GM23338 (cell line): ENCODE measurements at regions not wholly inside any gene's neighbourhood (a gene's known extent, or its start where the extent isn't known, plus 50 kb on each side); places are given as distances from the start of the nearest gene placed in this dataset.
A peak's percentile ranks its signal among the peaks of the same experiment; 100 is the strongest.

ENCODE experiments used
- ATAC-seq: fragments of 200-7000 bp; cut with Tn5 transposase; 3 replicates; pipeline ENCODE4 v1.9.1; 2020
- DNase-seq: peaks from one replicate; pipeline ENCODE4 v3.0.0-alpha.2; 2015; ENCODE audit warnings: low spot score
- H2AFZ ChIP-seq: fragments of 200-600 bp; sonication (generic); 2 replicates; pipeline ENCODE4 v1.8.0; 2016; ENCODE audit warnings: antibody characterized with exemption, mild to moderate bottlenecking, moderate library complexity
- H3F3A ChIP-seq: fragments of 200-600 bp; sonication (generic); replicated peaks from 2 replicates; pipeline ENCODE4 v1.8.0; 2017; ENCODE audit warnings: antibody characterized with exemption, mixed run types, low read depth
- H3K27ac ChIP-seq: fragments of 200-600 bp; sonication (generic); 2 replicates; pipeline ENCODE4 v1.6.1; 2016; ENCODE audit warnings: low read depth
- H3K27me3 ChIP-seq: fragments of 200-600 bp; sonication (generic); 2 replicates; pipeline ENCODE4 v1.8.0; 2016; ENCODE audit warnings: mild to moderate bottlenecking, mixed run types, moderate library complexity; ENCODE audit not compliant: insufficient read depth
- H3K36me3 ChIP-seq: fragments of 200-600 bp; sonication (generic); 2 replicates; pipeline ENCODE4 v1.8.0; 2016; ENCODE audit warnings: mild to moderate bottlenecking; ENCODE audit not compliant: insufficient read depth
- H3K4me1 ChIP-seq: fragments of 200-600 bp; sonication (generic); 2 replicates; pipeline ENCODE4 v1.8.0; 2016; ENCODE audit warnings: mild to moderate bottlenecking, moderate library complexity; ENCODE audit not compliant: insufficient read depth
- H3K4me2 ChIP-seq: fragments of 200-600 bp; sonication (generic); 2 replicates; pipeline ENCODE4 v1.7.1; 2017; ENCODE audit warnings: mixed run types
- H3K4me3 ChIP-seq: fragments of 200-600 bp; sonication (generic); 2 replicates; pipeline ENCODE4 v1.6.1; 2016; ENCODE audit warnings: mixed run types
- H3K79me2 ChIP-seq: fragments of 200-600 bp; sonication (generic); replicated peaks from 2 replicates; pipeline ENCODE4 v1.8.0; 2017; ENCODE audit warnings: mild to moderate bottlenecking; ENCODE audit not compliant: insufficient read depth
- H3K9me2 ChIP-seq: fragments of 200-600 bp; sonication (generic); 2 replicates; pipeline ENCODE4 v1.8.0; 2017; ENCODE audit not compliant: insufficient read depth
- H4K20me1 ChIP-seq: fragments of 200-600 bp; sonication (generic); replicated peaks from 2 replicates; pipeline ENCODE4 v1.8.0; 2017; ENCODE audit warnings: mild to moderate bottlenecking; ENCODE audit not compliant: insufficient read depth
- H3K27ac Mint-ChIP-seq: 2 replicates; pipeline ENCODE4 v1.8.0; 2020; ENCODE audit warnings: inconsistent platforms, mild to moderate bottlenecking, moderate library complexity, mixed read lengths
- H3K27me3 Mint-ChIP-seq: 3 replicates; pipeline ENCODE4 v1.8.0; 2022; ENCODE audit warnings: low read depth, mild to moderate bottlenecking, moderate library complexity, mixed read lengths, inconsistent platforms; ENCODE audit not compliant: insufficient read depth, poor library complexity
- H3K36me3 Mint-ChIP-seq: 3 replicates; pipeline ENCODE4 v1.8.0; 2021; ENCODE audit warnings: low read depth, mild to moderate bottlenecking, inconsistent platforms, moderate library complexity, mixed read lengths
- H3K4me1 Mint-ChIP-seq: 3 replicates; pipeline ENCODE4 v1.8.0; 2020; ENCODE audit warnings: mild to moderate bottlenecking, inconsistent platforms, mixed read lengths
- H3K4me3 Mint-ChIP-seq: 3 replicates; pipeline ENCODE4 v1.8.0; 2021; ENCODE audit warnings: moderate library complexity, mild to moderate bottlenecking, inconsistent platforms, mixed read lengths
- H3K9me3 Mint-ChIP-seq: 3 replicates; pipeline ENCODE4 v1.8.0; 2020; ENCODE audit warnings: moderate library complexity, mild to moderate bottlenecking, inconsistent platforms, mixed read lengths
- CREB1 ChIP-seq: fragments of 250-450 bp; sonication (Bioruptor Pico); IDR thresholded peaks from 2 replicates; pipeline ENCODE4 v1.5.0; 2020; ENCODE audit warnings: low read depth, mild to moderate bottlenecking, moderate library complexity
- EZH2 ChIP-seq: fragments of 200-600 bp; sonication (generic); IDR thresholded peaks from one replicate; pipeline ENCODE4 v1.8.0; 2017; ENCODE audit warnings: antibody characterized with exemption, mild to moderate bottlenecking, low read depth; ENCODE audit not compliant: unreplicated experiment
- EZH2phosphoT487 ChIP-seq: fragments of 200-600 bp; sonication (generic); IDR thresholded peaks from one replicate; pipeline ENCODE4 v1.8.1; 2018; ENCODE audit warnings: antibody characterized with exemption; ENCODE audit not compliant: unreplicated experiment
- JUNB ChIP-seq: IDR thresholded peaks from one replicate; pipeline ENCODE4 v1.6.1; 2016; ENCODE audit warnings: antibody characterized with exemption; ENCODE audit not compliant: unreplicated experiment
- NANOG ChIP-seq: IDR thresholded peaks from 2 replicates; pipeline ENCODE4 v1.6.1; 2016; ENCODE audit warnings: antibody characterized with exemption, borderline replicate concordance
- POLR2AphosphoS5 ChIP-seq: IDR thresholded peaks from 2 replicates; pipeline ENCODE4 v1.6.1; 2016; ENCODE audit warnings: antibody characterized with exemption, low read depth
- STAT1 ChIP-seq: IDR thresholded peaks from one replicate; pipeline ENCODE4 v1.6.1; 2016; ENCODE audit warnings: antibody characterized with exemption; ENCODE audit not compliant: unreplicated experiment
- ZNF114 ChIP-seq: fragments of 250-450 bp; sonication (Bioruptor Pico); IDR thresholded peaks from 2 replicates; pipeline ENCODE4 v1.5.0; 2020; ENCODE audit warnings: mild to moderate bottlenecking, moderate library complexity
- ZNF331 ChIP-seq: fragments of 250-450 bp; sonication (Bioruptor Pico); IDR thresholded peaks from 2 replicates; pipeline ENCODE4 v1.5.0; 2020; ENCODE audit warnings: low read depth, mild to moderate bottlenecking, moderate library complexity
- TF ChIP-seq, protein P1 (sequence below), 2 experiments: fragments of 200-600 bp in 1 of 2; sonication (generic) in 1 of 2; conservative IDR thresholded peaks; 2 replicates each; pipeline versions ENCODE4 v1.5.1 to v1.6.1; 2016 to 2017; ENCODE audit warnings: antibody characterized with exemption in 2 of 2, low read depth in 2 of 2, mild to moderate bottlenecking in 2 of 2, moderate library complexity in 1 of 2
- TF ChIP-seq, protein P2 (sequence below): IDR thresholded peaks from one replicate; pipeline ENCODE4 v1.6.1; 2018; ENCODE audit warnings: antibody characterized with exemption; ENCODE audit not compliant: unreplicated experiment
- TF ChIP-seq, protein P3 (sequence below): IDR thresholded peaks from 2 replicates; pipeline ENCODE4 v1.6.1; 2016; ENCODE audit warnings: antibody characterized with exemption
- TF ChIP-seq, protein P4 (sequence below): fragments of 250-450 bp; sonication (Bioruptor Pico); IDR thresholded peaks from 2 replicates; pipeline ENCODE4 v1.5.0; 2020; ENCODE audit warnings: mild to moderate bottlenecking, moderate library complexity

DNA sequence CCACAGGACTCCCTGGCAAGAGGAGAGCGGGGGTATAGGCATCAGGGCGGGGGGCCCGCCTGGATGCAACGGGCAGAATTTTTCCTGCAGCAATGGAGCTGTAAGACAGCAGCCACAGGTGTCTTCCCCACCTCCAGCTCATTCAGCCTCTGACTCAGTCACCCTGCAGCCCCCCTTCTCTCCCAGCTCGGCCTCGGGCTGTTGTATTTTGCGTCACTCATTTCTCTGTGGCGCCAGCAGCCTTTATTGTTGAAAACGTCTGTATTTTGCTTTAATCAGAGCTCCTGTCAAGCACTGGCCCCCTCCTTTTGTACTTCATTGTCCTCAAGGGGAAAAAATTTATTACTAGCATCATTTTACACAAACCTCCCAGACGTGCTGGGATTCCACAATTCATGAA, 117.7 kb downstream of the WSCD1 start:
- Histone ChIP-seq H2AFZ (peak overlapping the region; percentile 94), H3K36me3 (no peaks in the 10 kb centered on the region; the same call in 1 of the 2 replicates), H4K20me1 (no peaks in the 10 kb centered on the region), H3K4me2 (no peak overlapping the region), H3K9me2 (no peaks in the 10 kb centered on the region), H3K27me3 (no peaks in the 10 kb centered on the region), H3K79me2 (no peaks in the 10 kb centered on the region), H3K4me3 (no peak overlapping the region), H3K27ac (no peak overlapping the region), H3F3A (no peaks in the 10 kb centered on the region), H3K4me1 (no peaks in the 10 kb centered on the region)
- peaks cover 3% of the 10 kb centered on the region for H3K27me3 Mint-ChIP-seq
- peaks cover 3% of the 10 kb centered on the region; the same call in 1 of the 3 replicates for H3K4me1 Mint-ChIP-seq
- TF ChIP-seq EZH2phosphoT487 (no peak), STAT1 (no peak), NANOG (no peak), CREB1 (CRISPR knock-in tag) (no peak), ZNF114 (CRISPR knock-in tag) (no peak), POLR2AphosphoS5 (no peak), ZNF331 (no peak), EZH2 (no peak), JUNB (no peak)
- TF ChIP-seq, protein P1, sequence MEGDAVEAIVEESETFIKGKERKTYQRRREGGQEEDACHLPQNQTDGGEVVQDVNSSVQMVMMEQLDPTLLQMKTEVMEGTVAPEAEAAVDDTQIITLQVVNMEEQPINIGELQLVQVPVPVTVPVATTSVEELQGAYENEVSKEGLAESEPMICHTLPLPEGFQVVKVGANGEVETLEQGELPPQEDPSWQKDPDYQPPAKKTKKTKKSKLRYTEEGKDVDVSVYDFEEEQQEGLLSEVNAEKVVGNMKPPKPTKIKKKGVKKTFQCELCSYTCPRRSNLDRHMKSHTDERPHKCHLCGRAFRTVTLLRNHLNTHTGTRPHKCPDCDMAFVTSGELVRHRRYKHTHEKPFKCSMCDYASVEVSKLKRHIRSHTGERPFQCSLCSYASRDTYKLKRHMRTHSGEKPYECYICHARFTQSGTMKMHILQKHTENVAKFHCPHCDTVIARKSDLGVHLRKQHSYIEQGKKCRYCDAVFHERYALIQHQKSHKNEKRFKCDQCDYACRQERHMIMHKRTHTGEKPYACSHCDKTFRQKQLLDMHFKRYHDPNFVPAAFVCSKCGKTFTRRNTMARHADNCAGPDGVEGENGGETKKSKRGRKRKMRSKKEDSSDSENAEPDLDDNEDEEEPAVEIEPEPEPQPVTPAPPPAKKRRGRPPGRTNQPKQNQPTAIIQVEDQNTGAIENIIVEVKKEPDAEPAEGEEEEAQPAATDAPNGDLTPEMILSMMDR (conservative IDR thresholded peaks at IDR 0.05; ENCODE audit: low read depth in 2 of 2) = no peak
- TF ChIP-seq, protein P2, sequence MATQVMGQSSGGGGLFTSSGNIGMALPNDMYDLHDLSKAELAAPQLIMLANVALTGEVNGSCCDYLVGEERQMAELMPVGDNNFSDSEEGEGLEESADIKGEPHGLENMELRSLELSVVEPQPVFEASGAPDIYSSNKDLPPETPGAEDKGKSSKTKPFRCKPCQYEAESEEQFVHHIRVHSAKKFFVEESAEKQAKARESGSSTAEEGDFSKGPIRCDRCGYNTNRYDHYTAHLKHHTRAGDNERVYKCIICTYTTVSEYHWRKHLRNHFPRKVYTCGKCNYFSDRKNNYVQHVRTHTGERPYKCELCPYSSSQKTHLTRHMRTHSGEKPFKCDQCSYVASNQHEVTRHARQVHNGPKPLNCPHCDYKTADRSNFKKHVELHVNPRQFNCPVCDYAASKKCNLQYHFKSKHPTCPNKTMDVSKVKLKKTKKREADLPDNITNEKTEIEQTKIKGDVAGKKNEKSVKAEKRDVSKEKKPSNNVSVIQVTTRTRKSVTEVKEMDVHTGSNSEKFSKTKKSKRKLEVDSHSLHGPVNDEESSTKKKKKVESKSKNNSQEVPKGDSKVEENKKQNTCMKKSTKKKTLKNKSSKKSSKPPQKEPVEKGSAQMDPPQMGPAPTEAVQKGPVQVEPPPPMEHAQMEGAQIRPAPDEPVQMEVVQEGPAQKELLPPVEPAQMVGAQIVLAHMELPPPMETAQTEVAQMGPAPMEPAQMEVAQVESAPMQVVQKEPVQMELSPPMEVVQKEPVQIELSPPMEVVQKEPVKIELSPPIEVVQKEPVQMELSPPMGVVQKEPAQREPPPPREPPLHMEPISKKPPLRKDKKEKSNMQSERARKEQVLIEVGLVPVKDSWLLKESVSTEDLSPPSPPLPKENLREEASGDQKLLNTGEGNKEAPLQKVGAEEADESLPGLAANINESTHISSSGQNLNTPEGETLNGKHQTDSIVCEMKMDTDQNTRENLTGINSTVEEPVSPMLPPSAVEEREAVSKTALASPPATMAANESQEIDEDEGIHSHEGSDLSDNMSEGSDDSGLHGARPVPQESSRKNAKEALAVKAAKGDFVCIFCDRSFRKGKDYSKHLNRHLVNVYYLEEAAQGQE = no peak
- TF ChIP-seq, protein P3, sequence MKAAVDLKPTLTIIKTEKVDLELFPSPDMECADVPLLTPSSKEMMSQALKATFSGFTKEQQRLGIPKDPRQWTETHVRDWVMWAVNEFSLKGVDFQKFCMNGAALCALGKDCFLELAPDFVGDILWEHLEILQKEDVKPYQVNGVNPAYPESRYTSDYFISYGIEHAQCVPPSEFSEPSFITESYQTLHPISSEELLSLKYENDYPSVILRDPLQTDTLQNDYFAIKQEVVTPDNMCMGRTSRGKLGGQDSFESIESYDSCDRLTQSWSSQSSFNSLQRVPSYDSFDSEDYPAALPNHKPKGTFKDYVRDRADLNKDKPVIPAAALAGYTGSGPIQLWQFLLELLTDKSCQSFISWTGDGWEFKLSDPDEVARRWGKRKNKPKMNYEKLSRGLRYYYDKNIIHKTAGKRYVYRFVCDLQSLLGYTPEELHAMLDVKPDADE = no peak
- TF ChIP-seq, protein P4, sequence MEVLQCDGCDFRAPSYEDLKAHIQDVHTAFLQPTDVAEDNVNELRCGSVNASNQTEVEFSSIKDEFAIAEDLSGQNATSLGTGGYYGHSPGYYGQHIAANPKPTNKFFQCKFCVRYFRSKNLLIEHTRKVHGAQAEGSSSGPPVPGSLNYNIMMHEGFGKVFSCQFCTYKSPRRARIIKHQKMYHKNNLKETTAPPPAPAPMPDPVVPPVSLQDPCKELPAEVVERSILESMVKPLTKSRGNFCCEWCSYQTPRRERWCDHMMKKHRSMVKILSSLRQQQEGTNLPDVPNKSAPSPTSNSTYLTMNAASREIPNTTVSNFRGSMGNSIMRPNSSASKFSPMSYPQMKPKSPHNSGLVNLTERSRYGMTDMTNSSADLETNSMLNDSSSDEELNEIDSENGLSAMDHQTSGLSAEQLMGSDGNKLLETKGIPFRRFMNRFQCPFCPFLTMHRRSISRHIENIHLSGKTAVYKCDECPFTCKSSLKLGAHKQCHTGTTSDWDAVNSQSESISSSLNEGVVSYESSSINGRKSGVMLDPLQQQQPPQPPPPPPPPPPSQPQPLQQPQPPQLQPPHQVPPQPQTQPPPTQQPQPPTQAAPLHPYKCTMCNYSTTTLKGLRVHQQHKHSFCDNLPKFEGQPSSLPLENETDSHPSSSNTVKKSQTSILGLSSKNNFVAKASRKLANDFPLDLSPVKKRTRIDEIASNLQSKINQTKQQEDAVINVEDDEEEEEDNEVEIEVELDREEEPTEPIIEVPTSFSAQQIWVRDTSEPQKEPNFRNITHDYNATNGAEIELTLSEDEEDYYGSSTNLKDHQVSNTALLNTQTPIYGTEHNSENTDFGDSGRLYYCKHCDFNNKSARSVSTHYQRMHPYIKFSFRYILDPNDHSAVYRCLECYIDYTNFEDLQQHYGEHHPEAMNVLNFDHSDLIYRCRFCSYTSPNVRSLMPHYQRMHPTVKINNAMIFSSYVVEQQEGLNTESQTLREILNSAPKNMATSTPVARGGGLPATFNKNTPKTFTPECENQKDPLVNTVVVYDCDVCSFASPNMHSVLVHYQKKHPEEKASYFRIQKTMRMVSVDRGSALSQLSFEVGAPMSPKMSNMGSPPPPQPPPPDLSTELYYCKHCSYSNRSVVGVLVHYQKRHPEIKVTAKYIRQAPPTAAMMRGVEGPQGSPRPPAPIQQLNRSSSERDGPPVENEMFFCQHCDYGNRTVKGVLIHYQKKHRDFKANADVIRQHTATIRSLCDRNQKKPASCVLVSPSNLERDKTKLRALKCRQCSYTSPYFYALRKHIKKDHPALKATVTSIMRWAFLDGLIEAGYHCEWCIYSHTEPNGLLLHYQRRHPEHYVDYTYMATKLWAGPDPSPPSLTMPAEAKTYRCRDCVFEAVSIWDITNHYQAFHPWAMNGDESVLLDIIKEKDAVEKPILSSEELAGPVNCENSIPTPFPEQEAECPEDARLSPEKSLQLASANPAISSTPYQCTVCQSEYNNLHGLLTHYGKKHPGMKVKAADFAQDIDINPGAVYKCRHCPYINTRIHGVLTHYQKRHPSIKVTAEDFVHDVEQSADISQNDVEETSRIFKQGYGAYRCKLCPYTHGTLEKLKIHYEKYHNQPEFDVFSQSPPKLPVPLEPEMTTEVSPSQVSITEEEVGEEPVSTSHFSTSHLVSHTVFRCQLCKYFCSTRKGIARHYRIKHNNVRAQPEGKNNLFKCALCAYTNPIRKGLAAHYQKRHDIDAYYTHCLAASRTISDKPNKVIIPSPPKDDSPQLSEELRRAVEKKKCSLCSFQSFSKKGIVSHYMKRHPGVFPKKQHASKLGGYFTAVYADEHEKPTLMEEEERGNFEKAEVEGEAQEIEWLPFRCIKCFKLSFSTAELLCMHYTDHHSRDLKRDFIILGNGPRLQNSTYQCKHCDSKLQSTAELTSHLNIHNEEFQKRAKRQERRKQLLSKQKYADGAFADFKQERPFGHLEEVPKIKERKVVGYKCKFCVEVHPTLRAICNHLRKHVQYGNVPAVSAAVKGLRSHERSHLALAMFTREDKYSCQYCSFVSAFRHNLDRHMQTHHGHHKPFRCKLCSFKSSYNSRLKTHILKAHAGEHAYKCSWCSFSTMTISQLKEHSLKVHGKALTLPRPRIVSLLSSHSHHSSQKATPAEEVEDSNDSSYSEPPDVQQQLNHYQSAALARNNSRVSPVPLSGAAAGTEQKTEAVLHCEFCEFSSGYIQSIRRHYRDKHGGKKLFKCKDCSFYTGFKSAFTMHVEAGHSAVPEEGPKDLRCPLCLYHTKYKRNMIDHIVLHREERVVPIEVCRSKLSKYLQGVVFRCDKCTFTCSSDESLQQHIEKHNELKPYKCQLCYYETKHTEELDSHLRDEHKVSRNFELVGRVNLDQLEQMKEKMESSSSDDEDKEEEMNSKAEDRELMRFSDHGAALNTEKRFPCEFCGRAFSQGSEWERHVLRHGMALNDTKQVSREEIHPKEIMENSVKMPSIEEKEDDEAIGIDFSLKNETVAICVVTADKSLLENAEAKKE (CRISPR knock-in tag) = no peak
- no peak overlapping the region for H3K27ac Mint-ChIP-seq
- no peak overlapping the region for H3K4me3 Mint-ChIP-seq
- H3K9me3 Mint-ChIP-seq = peaks cover 5% of the 10 kb centered on the region
- ATAC-seq (no peak; the same call in 1 of the 3 replicates), DNase-seq (no peak)
- H3K36me3 Mint-ChIP-seq = peaks cover under 1% of the 10 kb centered on the region; the same call in 1 of the 3 replicates
